SU-DHL-6 (cell line): ENCODE measurements at regions not wholly inside any gene's neighbourhood (a gene's known extent, or its start where the extent isn't known, plus 50 kb on each side); places are given as distances from the start of the nearest gene placed in this dataset.

Experiments used
- CTCF ChIP-seq: fragments of 200-600 bp; sonication (generic); IDR thresholded peaks from one replicate; pipeline ENCODE4 v1.5.1; 2017; ENCODE audit warnings: antibody characterized with exemption, mild to moderate bottlenecking, low read length, moderate library complexity; ENCODE audit not compliant: insufficient read depth, poor library complexity, severe bottlenecking
- EZH2phosphoT487 ChIP-seq: fragments of 200-600 bp; sonication (generic), shearing (Covaris generic); conservative IDR thresholded peaks from 2 replicates; pipeline ENCODE4 v1.6.1; 2018; ENCODE audit warnings: mild to moderate bottlenecking, antibody characterized with exemption, low read length, moderate library complexity, mixed read lengths

DNA sequence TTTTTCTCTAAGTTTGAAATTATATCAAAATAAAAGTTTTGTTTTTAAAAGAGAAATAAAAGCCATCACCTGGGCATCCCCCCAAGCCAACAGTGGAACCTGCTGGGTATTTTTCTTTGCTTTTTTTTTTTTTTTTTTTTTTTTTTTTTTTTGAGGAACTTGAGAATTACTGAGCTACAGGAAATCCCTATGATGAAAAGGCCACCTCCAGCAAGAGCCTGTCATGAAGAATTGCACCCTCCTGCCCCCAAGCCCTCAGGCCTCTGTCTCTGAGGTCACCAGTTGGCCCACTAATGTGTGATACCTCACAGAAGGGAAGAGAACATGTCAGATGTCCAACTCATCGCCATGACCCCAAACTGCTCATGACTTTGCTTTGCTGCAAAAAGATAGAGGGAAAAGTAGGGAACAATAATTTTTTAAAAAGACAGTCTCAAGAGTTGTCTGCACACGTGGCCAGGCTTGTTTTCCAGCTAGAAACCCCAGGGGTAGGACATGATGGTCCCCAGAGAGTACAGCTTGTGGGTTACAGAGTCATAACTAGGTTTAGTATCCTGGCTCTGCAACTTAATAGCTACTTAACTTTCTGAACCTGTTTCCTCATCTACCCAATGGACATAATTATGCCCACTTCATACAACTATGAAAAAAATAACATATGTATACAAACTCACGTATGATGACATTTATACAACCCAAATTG, 124.3 kb upstream of the EGLN3 start:
- TF ChIP-seq CTCF (no peak), EZH2phosphoT487 (no peak)
